ENCODE measurements at regions not wholly inside any gene's neighbourhood (a gene's known extent, or its start where the extent isn't known, plus 50 kb on each side); places are given as distances from the start of the nearest gene placed in this dataset.

DNA sequence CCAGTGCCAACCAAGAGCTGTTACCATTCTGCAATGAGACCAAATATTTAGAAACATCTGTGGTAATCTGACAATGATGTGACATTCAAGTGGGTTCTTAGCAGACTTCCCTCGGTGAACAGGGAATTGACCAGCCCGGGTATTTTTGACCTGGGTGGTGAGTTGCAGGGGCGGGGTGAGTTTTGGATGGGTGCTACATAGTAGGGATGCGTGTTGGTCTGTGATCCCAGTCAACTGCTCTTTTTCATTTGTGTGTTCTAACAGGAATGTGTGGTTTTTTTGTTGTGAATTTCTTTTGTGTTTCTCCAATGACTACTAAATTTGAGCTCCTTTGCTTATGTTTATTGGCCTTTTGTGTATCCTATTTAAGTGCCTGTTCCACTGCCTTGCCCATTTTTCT lies 273.6 kb upstream of the HABP2 start:
- Histone ChIP-seq H3K4me2 (ENCODE audit: low read length) (no peak overlapping the region), H3K36me3 (ENCODE audit: insufficient read depth, low read length) (no peaks in the 10 kb centered on the region), H3K79me2 (ENCODE audit: insufficient read depth, low read depth, low read length) (no peaks in the 10 kb centered on the region), H3K9me2 (ENCODE audit: insufficient read depth, low read length) (no peaks in the 10 kb centered on the region), H3K4me1 (ENCODE audit: insufficient read depth, low read length, poor library complexity, severe bottlenecking) (no peaks in the 10 kb centered on the region), H3K4me3 (ENCODE audit: low read depth, low read length, poor library complexity, severe bottlenecking) (no peak overlapping the region), H2AFZ (ENCODE audit: low read length) (no peak overlapping the region), H3K27ac (ENCODE audit: low read depth, low read length, poor library complexity, severe bottlenecking) (no peak overlapping the region), H3K9me3 (ENCODE audit: low read length) (no peaks in the 10 kb centered on the region), H4K20me1 (ENCODE audit: insufficient read depth, low read length) (no peaks in the 10 kb centered on the region)
- no TSS peak for BruUV-seq (replicated peaks)
- TF ChIP-seq EZH2phosphoT487 (IDR thresholded peaks at IDR 0.05; ENCODE audit: borderline replicate concordance, low read depth, low read length) = no peak
- TF ChIP-seq, protein P1, sequence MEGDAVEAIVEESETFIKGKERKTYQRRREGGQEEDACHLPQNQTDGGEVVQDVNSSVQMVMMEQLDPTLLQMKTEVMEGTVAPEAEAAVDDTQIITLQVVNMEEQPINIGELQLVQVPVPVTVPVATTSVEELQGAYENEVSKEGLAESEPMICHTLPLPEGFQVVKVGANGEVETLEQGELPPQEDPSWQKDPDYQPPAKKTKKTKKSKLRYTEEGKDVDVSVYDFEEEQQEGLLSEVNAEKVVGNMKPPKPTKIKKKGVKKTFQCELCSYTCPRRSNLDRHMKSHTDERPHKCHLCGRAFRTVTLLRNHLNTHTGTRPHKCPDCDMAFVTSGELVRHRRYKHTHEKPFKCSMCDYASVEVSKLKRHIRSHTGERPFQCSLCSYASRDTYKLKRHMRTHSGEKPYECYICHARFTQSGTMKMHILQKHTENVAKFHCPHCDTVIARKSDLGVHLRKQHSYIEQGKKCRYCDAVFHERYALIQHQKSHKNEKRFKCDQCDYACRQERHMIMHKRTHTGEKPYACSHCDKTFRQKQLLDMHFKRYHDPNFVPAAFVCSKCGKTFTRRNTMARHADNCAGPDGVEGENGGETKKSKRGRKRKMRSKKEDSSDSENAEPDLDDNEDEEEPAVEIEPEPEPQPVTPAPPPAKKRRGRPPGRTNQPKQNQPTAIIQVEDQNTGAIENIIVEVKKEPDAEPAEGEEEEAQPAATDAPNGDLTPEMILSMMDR (conservative IDR thresholded peaks at IDR 0.05; ENCODE audit: low read length) = no peak
- ChIA-PET CTCF (ENCODE audit: unreplicated experiment) (no interaction called here), POLR2A (no interaction called here)
- no peak for DNase-seq (ENCODE audit: low spot score)
- intact Hi-C loops (cut with micrococcal nuclease; ENCODE audit: unreplicated experiment) = no loop called here

DNA sequence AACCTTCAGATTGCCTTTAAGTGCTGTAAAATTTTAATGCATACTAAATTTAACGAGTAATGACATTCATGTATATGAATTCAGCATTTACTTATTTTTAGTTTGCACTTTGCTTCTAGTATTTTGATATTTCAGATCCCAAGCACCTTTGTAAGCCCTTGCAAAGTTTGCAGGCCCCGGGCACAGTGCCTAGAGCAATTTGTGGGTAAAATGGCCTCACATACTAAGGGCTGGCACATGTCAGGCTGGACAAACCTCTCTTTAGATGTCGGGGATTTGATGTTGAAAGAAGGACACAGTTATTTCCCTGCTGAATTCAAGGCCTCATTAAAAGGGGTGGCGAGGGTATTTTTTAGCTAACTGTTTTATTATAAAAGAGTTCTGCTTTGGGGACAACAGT lies 270.3 kb upstream of the HABP2 start:
- Histone ChIP-seq H3K4me1 (ENCODE audit: insufficient read depth, low read length, poor library complexity, severe bottlenecking) (no peaks in the 10 kb centered on the region), H3K4me3 (ENCODE audit: low read depth, low read length, poor library complexity, severe bottlenecking) (no peak overlapping the region), H3K27ac (ENCODE audit: low read depth, low read length, poor library complexity, severe bottlenecking) (no peak overlapping the region), H3K79me2 (ENCODE audit: insufficient read depth, low read depth, low read length) (no peaks in the 10 kb centered on the region), H3K36me3 (ENCODE audit: insufficient read depth, low read length) (no peaks in the 10 kb centered on the region), H3K9me2 (ENCODE audit: insufficient read depth, low read length) (no peaks in the 10 kb centered on the region), H3K4me2 (ENCODE audit: low read length) (no peak overlapping the region), H2AFZ (ENCODE audit: low read length) (no peak overlapping the region), H3K9me3 (ENCODE audit: low read length) (no peaks in the 10 kb centered on the region), H4K20me1 (ENCODE audit: insufficient read depth, low read length) (no peaks in the 10 kb centered on the region)
- POLR2A ChIA-PET = no interaction called here
- BruUV-seq (replicated peaks) = no TSS peak
- DNase-seq (ENCODE audit: low spot score) = no peak
- CTCF ChIA-PET (ENCODE audit: unreplicated experiment) = no interaction called here
- TF ChIP-seq EZH2phosphoT487 (IDR thresholded peaks at IDR 0.05; ENCODE audit: borderline replicate concordance, low read depth, low read length) = no peak
- TF ChIP-seq, protein P1 (conservative IDR thresholded peaks at IDR 0.05; ENCODE audit: low read length) = no peak
- intact Hi-C loops (cut with micrococcal nuclease; ENCODE audit: unreplicated experiment) = no loop called here

DNA sequence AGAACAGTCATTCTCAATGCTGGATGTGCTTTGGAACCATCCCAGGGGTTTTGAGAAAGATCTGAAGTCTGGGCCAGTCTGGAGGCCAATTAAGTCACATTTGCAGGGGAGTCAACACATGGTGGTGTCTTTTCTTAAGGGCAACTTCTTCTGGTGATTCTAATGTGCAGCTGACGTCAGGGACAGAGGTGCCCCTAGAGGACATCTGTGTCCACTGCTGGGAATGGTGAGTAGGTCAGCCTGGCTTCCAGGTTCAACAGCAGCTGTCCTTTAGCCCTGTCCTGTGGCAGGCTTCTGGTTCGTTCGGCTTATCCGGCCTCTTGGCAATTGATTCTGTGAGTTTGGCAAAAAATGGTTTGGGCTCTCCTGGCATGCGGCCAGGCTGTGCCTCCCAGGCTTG lies 269.7 kb upstream of the HABP2 start:
- Histone ChIP-seq H3K4me2 (ENCODE audit: low read length) (no peak overlapping the region), H3K27ac (ENCODE audit: low read depth, low read length, poor library complexity, severe bottlenecking) (no peak overlapping the region), H3K4me1 (ENCODE audit: insufficient read depth, low read length, poor library complexity, severe bottlenecking) (no peaks in the 10 kb centered on the region), H3K36me3 (ENCODE audit: insufficient read depth, low read length) (no peaks in the 10 kb centered on the region), H3K79me2 (ENCODE audit: insufficient read depth, low read depth, low read length) (no peaks in the 10 kb centered on the region), H3K9me2 (ENCODE audit: insufficient read depth, low read length) (no peaks in the 10 kb centered on the region), H4K20me1 (ENCODE audit: insufficient read depth, low read length) (no peaks in the 10 kb centered on the region), H3K9me3 (ENCODE audit: low read length) (no peaks in the 10 kb centered on the region), H3K4me3 (ENCODE audit: low read depth, low read length, poor library complexity, severe bottlenecking) (no peak overlapping the region), H2AFZ (ENCODE audit: low read length) (no peak overlapping the region)
- DNase-seq (ENCODE audit: low spot score) = no peak
- BruUV-seq (replicated peaks) = no TSS peak
- intact Hi-C loops (cut with micrococcal nuclease; ENCODE audit: unreplicated experiment) = no loop called here
- TF ChIP-seq, protein P1 (conservative IDR thresholded peaks at IDR 0.05; ENCODE audit: low read length) = no peak
- TF ChIP-seq EZH2phosphoT487 (IDR thresholded peaks at IDR 0.05; ENCODE audit: borderline replicate concordance, low read depth, low read length) = no peak
- ChIA-PET POLR2A (no interaction called here), CTCF (ENCODE audit: unreplicated experiment) (no interaction called here)
